COLO668 (cell line): ENCODE measurements at regions not wholly inside any gene's neighbourhood (a gene's known extent, or its start where the extent isn't known, plus 50 kb on each side); places are given as distances from the start of the nearest gene placed in this dataset.

Experiments used
- DNase-seq: peaks from one replicate; lab custom pipeline; 2025; ENCODE audit not compliant: unreplicated experiment; lab: John Stamatoyannopoulos, UW

GRCh38 chr17:13925579-13925978 is 143.7 kb upstream of the COX10 start:
- no peak for DNase-seq

- DNase-seq, result no peak
Measured at GRCh38 chr17:13931111-13931526, 138.2 kb upstream of the COX10 start.

GRCh38 chr17:13931800-13932460 is 137.4 kb upstream of the COX10 start:
- no peak for DNase-seq

GRCh38 chr17:13933441-13934276 is 135.6 kb upstream of the COX10 start:
- DNase-seq, result no peak

GRCh38 chr17:13939222-13939621 is 130.1 kb upstream of the COX10 start:
- no peak for DNase-seq

GRCh38 chr17:13940858-13941665 is 128.2 kb upstream of the COX10 start:
- no peak for DNase-seq

GRCh38 chr17:13941781-13942180 is 127.5 kb upstream of the COX10 start:
- DNase-seq, result no peak

GRCh38 chr17:13943909-13944308 is 125.4 kb upstream of the COX10 start:
- DNase-seq, result no peak

GRCh38 chr17:13947499-13947898 is 121.8 kb upstream of the COX10 start:
- DNase-seq, result no peak

GRCh38 chr17:13952009-13952750 is 117.1 kb upstream of the COX10 start:
- peak; percentile 57 for DNase-seq

GRCh38 chr17:13953841-13954240 is 115.5 kb upstream of the COX10 start:
- DNase-seq, result no peak

GRCh38 chr17:13957636-13958035 is 111.7 kb upstream of the COX10 start:
- no peak for DNase-seq

- DNase-seq, result no peak
Measured at GRCh38 chr17:13958773-13959172, 110.5 kb upstream of the COX10 start.

- no peak for DNase-seq
Measured at GRCh38 chr17:13961265-13961664, 108.0 kb upstream of the COX10 start.

GRCh38 chr17:13962716-13963240 is 106.5 kb upstream of the COX10 start:
- DNase-seq, result no peak

- DNase-seq, result no peak
Measured at GRCh38 chr17:13967416-13967815, 101.9 kb upstream of the COX10 start.

GRCh38 chr17:13970531-13970930 is 98.8 kb upstream of the COX10 start:
- DNase-seq, result no peak

- DNase-seq, result no peak
Measured at GRCh38 chr17:13973960-13974651, 95.2 kb upstream of the COX10 start.

GRCh38 chr17:13977837-13978236 is 91.5 kb upstream of the COX10 start:
- no peak for DNase-seq

- DNase-seq, result no peak
Measured at GRCh38 chr17:13978478-13978877, 90.8 kb upstream of the COX10 start.
